NCI-H1930 (cell line): ENCODE measurements at regions not wholly inside any gene's neighbourhood (a gene's known extent, or its start where the extent isn't known, plus 50 kb on each side); places are given as distances from the start of the nearest gene placed in this dataset.

ENCODE experiments used
- DNase-seq, 2 experiments: peaks; one replicate each; lab custom pipeline; 2025; lab: John Stamatoyannopoulos, UW

GRCh38 chr4:18081708-18082107 is 60.2 kb upstream of the LCORL start:
- no peak for DNase-seq

GRCh38 chr4:18077808-18078207 is 56.3 kb upstream of the LCORL start:
- DNase-seq, result no peak

GRCh38 chr4:18075823-18076433 is 54.4 kb upstream of the LCORL start:
- no peak for DNase-seq

- no peak for DNase-seq
Measured at GRCh38 chr4:18071894-18072293, 50.3 kb upstream of the LCORL start.
